HCT116 (cell line): ENCODE measurements at regions not wholly inside any gene's neighbourhood (a gene's known extent, or its start where the extent isn't known, plus 50 kb on each side); places are given as distances from the start of the nearest gene placed in this dataset.

Source experiments
- ATAC-seq: fragments of 200-7000 bp; cut with Tn5 transposase; 2 replicates; pipeline ENCODE4 v1.9.1; 2020; ENCODE audit warnings: mild to moderate bottlenecking, moderate library complexity
- BruUV-seq: library from RNA; stranded (reverse); fragments of 400-500 nt; replicated peaks from 2 replicates; lab custom pipeline; 2021; lab: Mats Ljungman, UMichigan
- CTCF ChIA-PET: fragments of 300-600 bp; sonication (Branson Sonifier 250); formaldehyde crosslinking; loops from one replicate; lab custom pipeline; 2021; ENCODE audit warnings: antibody characterized with exemption; lab: Charles Lee
- POLR2A ChIA-PET: fragments of 300-600, 350-600 bp; sonication (Branson Sonifier 250); formaldehyde crosslinking; loops from one replicate; lab custom pipeline; 2021; ENCODE audit warnings: antibody characterized with exemption; lab: Charles Lee
- RAD21 ChIA-PET, 2 experiments: fragments of 300-600 bp; sonication (Branson Sonifier 250); formaldehyde crosslinking; loops; one replicate each; lab custom pipeline; 2023; ENCODE audit warnings: low total read pairs in 2 of 2; ENCODE audit not compliant: uncharacterized antibody in 2 of 2, unreplicated experiment in 2 of 2, low non-redundant PET in 1 of 2; lab: Charles Lee
- DNase-seq: peaks from one replicate; pipeline ENCODE4 v3.0.0-alpha.2; 2010; ENCODE audit warnings: low read depth, low spot score
- H2AFZ ChIP-seq: fragments of 200-600 bp; shearing (Covaris generic), sonication (generic); 2 replicates; pipeline ENCODE4 v1.6.1; 2017; ENCODE audit warnings: low read depth, mixed run types, mixed read lengths, antibody characterized with exemption, low read length; ENCODE audit not compliant: poor library complexity, severe bottlenecking
- H3K27ac ChIP-seq: 2 replicates; pipeline ENCODE4 v1.5.1; 2012; ENCODE audit warnings: low read depth, low read length
- H3K27me3 ChIP-seq: fragments of 200-600 bp; sonication (generic); 2 replicates; pipeline ENCODE4 v1.6.1; 2016; ENCODE audit warnings: mixed run types, low read length, mixed read lengths; ENCODE audit not compliant: insufficient read depth
- H3K36me3 ChIP-seq, 2 experiments: fragments of 200-500 bp in 1 of 2; fragments of 200-600 bp in 1 of 2; sonication (Bioruptor generic) in 1 of 2; sonication (generic) in 1 of 2; 2 replicates each; pipeline versions ENCODE4 v1.5.1 to v1.6.1; 2014 to 2016; ENCODE audit warnings: low read length in 2 of 2, inconsistent platforms in 1 of 2, mixed read lengths in 1 of 2, mixed run types in 1 of 2; ENCODE audit not compliant: insufficient read depth in 2 of 2, control insufficient read depth in 1 of 2
- H3K4me1 ChIP-seq, 2 experiments: fragments of 200-600 bp in 1 of 2; sonication (generic) in 1 of 2; 2 replicates each; pipeline versions ENCODE4 v1.5.1 to v1.6.1; 2012 to 2017; ENCODE audit warnings: low read length in 2 of 2, inconsistent platforms in 1 of 2, mild to moderate bottlenecking in 1 of 2, mixed read lengths in 1 of 2, mixed run types in 1 of 2, moderate library complexity in 1 of 2; ENCODE audit not compliant: insufficient read depth in 2 of 2, control insufficient read depth in 1 of 2
- H3K4me2 ChIP-seq: fragments of 200-600 bp; sonication (generic); 2 replicates; pipeline ENCODE4 v1.6.1; 2017; ENCODE audit warnings: mixed run types, low read length, mixed read lengths
- H3K4me3 ChIP-seq, 2 experiments: fragments of 200-600 bp in 1 of 2; sonication (generic) in 1 of 2; replicated peaks in 1 of 2; 2 replicates each; pipeline ENCODE4 v1.5.1; 2011 to 2016; ENCODE audit warnings: low read length in 2 of 2, control low read depth in 1 of 2, low read depth in 1 of 2, mild to moderate bottlenecking in 1 of 2, mixed read lengths in 1 of 2, mixed run types in 1 of 2
- H3K79me2 ChIP-seq: fragments of 200-600 bp; sonication (generic); 2 replicates; pipeline ENCODE4 v1.6.1; 2017; ENCODE audit warnings: mild to moderate bottlenecking, mixed run types, low read length, moderate library complexity, mixed read lengths; ENCODE audit not compliant: insufficient read depth
- H3K9ac ChIP-seq: fragments of 200-600 bp; sonication (generic); 2 replicates; pipeline ENCODE4 v1.6.1; 2016; ENCODE audit warnings: low read length, mixed read lengths
- H3K9me2 ChIP-seq: fragments of 200-600 bp; sonication (generic), shearing (Covaris generic); 2 replicates; pipeline ENCODE4 v1.6.1; 2017; ENCODE audit warnings: mixed run types, mild to moderate bottlenecking, moderate library complexity; ENCODE audit not compliant: insufficient read depth
- H3K9me3 ChIP-seq, 2 experiments: fragments of 200-500 bp in 1 of 2; fragments of 200-600 bp in 1 of 2; sonication (Bioruptor generic) in 1 of 2; sonication (generic) in 1 of 2; 2 replicates each; pipeline ENCODE4 v1.6.1; 2014 to 2017; ENCODE audit warnings: low read length in 2 of 2, mixed read lengths in 2 of 2, inconsistent platforms in 1 of 2, low read depth in 1 of 2, mild to moderate bottlenecking in 1 of 2, mixed run types in 1 of 2, moderate library complexity in 1 of 2; ENCODE audit not compliant: control insufficient read depth in 1 of 2, insufficient read depth in 1 of 2
- H4K20me1 ChIP-seq: fragments of 200-600 bp; sonication (generic), shearing (Covaris generic); 2 replicates; pipeline ENCODE4 v1.6.1; 2017; ENCODE audit warnings: mixed run types, mild to moderate bottlenecking, moderate library complexity; ENCODE audit not compliant: insufficient read depth
- EGR1 ChIP-seq: IDR thresholded peaks from 2 replicates; pipeline ENCODE4 v1.6.1; 2012; ENCODE audit warnings: low read depth
- ELF1 ChIP-seq: IDR thresholded peaks from 2 replicates; pipeline ENCODE4 v1.6.1; 2012; ENCODE audit warnings: low read depth, borderline replicate concordance
- EZH2 ChIP-seq: fragments of 200-600 bp; sonication (generic); IDR thresholded peaks from 2 replicates; pipeline ENCODE4 v1.6.1; 2017; ENCODE audit warnings: antibody characterized with exemption, mixed run types
- EZH2phosphoT487 ChIP-seq: fragments of 200-600 bp; IDR thresholded peaks from 2 replicates; pipeline ENCODE4 v1.6.1; 2018; ENCODE audit warnings: antibody characterized with exemption, borderline replicate concordance
- FOSL1 ChIP-seq: IDR thresholded peaks from 2 replicates; pipeline ENCODE4 v1.6.1; 2012; ENCODE audit warnings: low read depth
- JUND ChIP-seq: IDR thresholded peaks from 2 replicates; pipeline ENCODE4 v1.6.1; 2012
- POLR2A ChIP-seq: IDR thresholded peaks from 2 replicates; pipeline ENCODE4 v1.7.0; 2011; ENCODE audit warnings: borderline replicate concordance; ENCODE audit not compliant: insufficient read depth, insufficient read length; ENCODE audit errors: extremely low read depth
- POLR2AphosphoS5 ChIP-seq: IDR thresholded peaks from 2 replicates; pipeline ENCODE4 v1.6.1; 2011; ENCODE audit warnings: mild to moderate bottlenecking, low read depth, low read length, moderate library complexity
- RAD21 ChIP-seq: IDR thresholded peaks from 2 replicates; pipeline ENCODE4 v1.6.1; 2012; ENCODE audit warnings: low read depth, mild to moderate bottlenecking
- SRF ChIP-seq: IDR thresholded peaks from 2 replicates; pipeline ENCODE4 v1.6.1; 2012; ENCODE audit warnings: low read depth
- YY1 ChIP-seq: IDR thresholded peaks from 2 replicates; pipeline ENCODE4 v1.6.1; 2011; ENCODE audit warnings: low read length, low read depth, moderate library complexity, mild to moderate bottlenecking; ENCODE audit not compliant: insufficient replicate concordance; ENCODE audit errors: extremely low read depth
- ZFX ChIP-seq: fragments of 450-650 bp; IDR thresholded peaks from 2 replicates; pipeline ENCODE4 v1.6.1; 2017
- ZNF274 ChIP-seq: fragments of 200-500 bp; sonication (Bioruptor generic); IDR thresholded peaks from 2 replicates; pipeline ENCODE4 v1.6.1; 2014; ENCODE audit warnings: mild to moderate bottlenecking, low read depth, low read length, inconsistent platforms
- intact Hi-C: fragments of 100-400 bp; cut with micrococcal nuclease; formaldehyde crosslinking; loops from 2 replicates; pipeline ENCODE4 v1.10.0; 2022
- TF ChIP-seq, protein P1 (sequence below): IDR thresholded peaks from 2 replicates; pipeline ENCODE4 v1.6.1; 2012
- TF ChIP-seq, protein P2 (sequence below), 3 experiments: fragments of 200-600 bp in 1 of 3; sonication (generic) in 1 of 3; IDR thresholded peaks in 2 of 3; conservative IDR thresholded peaks in 1 of 3; 2 replicates each; pipeline ENCODE4 v1.5.1; 2012 to 2017; ENCODE audit warnings: low read depth in 2 of 3, low read length in 2 of 3, antibody characterized with exemption in 1 of 3, borderline replicate concordance in 1 of 3, control low read depth in 1 of 3, mild to moderate bottlenecking in 1 of 3, mixed read lengths in 1 of 3, mixed run types in 1 of 3, moderate library complexity in 1 of 3; ENCODE audit not compliant: insufficient read depth in 1 of 3
- TF ChIP-seq, protein P3 (sequence below): IDR thresholded peaks from 2 replicates; pipeline ENCODE4 v1.6.1; 2012; ENCODE audit warnings: low read depth

DNA sequence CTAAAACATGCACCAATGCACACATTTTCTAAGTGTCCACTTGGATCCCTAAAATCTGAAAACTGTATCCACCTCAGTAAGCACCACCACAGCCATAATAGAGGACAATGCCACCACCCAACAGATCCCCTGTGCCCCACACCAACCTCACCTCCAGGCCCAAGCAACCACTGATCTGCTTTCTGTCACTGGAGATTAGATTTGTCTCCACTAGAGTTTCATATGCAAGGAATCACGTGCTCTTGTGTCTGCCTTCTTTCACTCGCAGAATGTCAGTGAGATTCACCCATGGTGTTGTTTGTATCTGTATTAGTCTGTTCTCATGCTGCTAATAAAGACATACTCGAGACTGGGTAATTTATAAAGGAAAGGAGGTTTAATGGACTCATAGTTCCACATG lies 216.1 kb upstream of the WWC1 start:
- CTCF ChIA-PET, result no interaction called here
- Histone ChIP-seq H3K9me3 (no peaks in the 10 kb centered on the region), H4K20me1 (no peaks in the 10 kb centered on the region), H3K4me3 (no peak overlapping the region), H2AFZ (no peak overlapping the region), H3K4me1 (no peaks in the 10 kb centered on the region), H3K36me3 (no peaks in the 10 kb centered on the region), H3K27ac (no peak overlapping the region), H3K4me2 (no peak overlapping the region), H3K9ac (no peak overlapping the region), H3K27me3 (no peaks in the 10 kb centered on the region; the same call in 1 of the 2 replicates), H3K79me2 (no peaks in the 10 kb centered on the region), H3K9me2 (no peaks in the 10 kb centered on the region)
- DNase-seq (no peak), ATAC-seq (no peak)
- TF ChIP-seq RAD21, result no peak
- no peak for TF ChIP-seq SRF
- no peak for TF ChIP-seq EZH2
- no peak for TF ChIP-seq ZFX
- no peak for TF ChIP-seq YY1
- no peak for TF ChIP-seq ELF1
- no TSS peak for BruUV-seq
- intact Hi-C loops, result no loop called here
- POLR2A ChIA-PET, result no interaction called here
- RAD21 ChIA-PET, result no interaction called here

DNA sequence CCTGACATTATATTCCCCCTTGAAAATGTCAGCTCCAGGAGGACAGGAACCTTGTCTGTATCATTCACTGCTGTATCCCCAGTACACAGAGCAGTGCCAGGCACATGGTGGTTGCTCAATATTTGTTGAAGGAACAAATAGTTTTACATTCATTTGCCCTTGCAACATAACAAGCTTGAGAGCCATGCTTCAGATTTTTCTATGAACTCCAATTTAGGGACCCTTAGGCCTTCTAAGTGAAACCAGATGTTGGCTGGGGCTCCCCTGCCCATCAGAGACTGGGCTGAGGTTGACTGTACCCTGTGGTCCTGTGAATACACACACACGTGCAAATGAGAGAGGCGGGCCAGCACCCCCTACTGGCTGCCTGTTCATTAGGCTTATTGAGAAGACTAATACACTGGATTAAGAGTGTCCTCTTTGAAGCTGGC lies 214.9 kb upstream of the WWC1 start:
- POLR2A ChIA-PET, result no interaction called here
- no TSS peak for BruUV-seq
- RAD21 ChIA-PET, result no interaction called here

More for the DNA sequence above, 214.9 kb upstream of the WWC1 start:
- CTCF ChIA-PET, result interaction anchor here (0.5 to 0.6 kb wide), 2 partner anchors 18 to 38 kb away, joined by 3 to 4 read pairs; no protein-coding TSS in a partner anchor
- intact Hi-C loops, result no loop called here
- Histone ChIP-seq H3K4me1 (no peaks in the 10 kb centered on the region), H4K20me1 (no peaks in the 10 kb centered on the region), H2AFZ (no peak overlapping the region), H3K9me3 (no peaks in the 10 kb centered on the region), H3K27me3 (no peaks in the 10 kb centered on the region), H3K9me2 (no peaks in the 10 kb centered on the region), H3K9ac (no peak overlapping the region), H3K4me2 (no peak overlapping the region), H3K36me3 (no peaks in the 10 kb centered on the region), H3K27ac (no peak overlapping the region), H3K4me3 (no peak overlapping the region), H3K79me2 (no peaks in the 10 kb centered on the region)
- DNase-seq (peak; percentile 2), ATAC-seq (peak; percentile 93)
- TF ChIP-seq ZNF274, result no peak
- TF ChIP-seq, protein P1, sequence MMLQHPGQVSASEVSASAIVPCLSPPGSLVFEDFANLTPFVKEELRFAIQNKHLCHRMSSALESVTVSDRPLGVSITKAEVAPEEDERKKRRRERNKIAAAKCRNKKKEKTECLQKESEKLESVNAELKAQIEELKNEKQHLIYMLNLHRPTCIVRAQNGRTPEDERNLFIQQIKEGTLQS, result no peak
- no peak for TF ChIP-seq POLR2AphosphoS5
- no peak for TF ChIP-seq JUND
- TF ChIP-seq, protein P2, sequence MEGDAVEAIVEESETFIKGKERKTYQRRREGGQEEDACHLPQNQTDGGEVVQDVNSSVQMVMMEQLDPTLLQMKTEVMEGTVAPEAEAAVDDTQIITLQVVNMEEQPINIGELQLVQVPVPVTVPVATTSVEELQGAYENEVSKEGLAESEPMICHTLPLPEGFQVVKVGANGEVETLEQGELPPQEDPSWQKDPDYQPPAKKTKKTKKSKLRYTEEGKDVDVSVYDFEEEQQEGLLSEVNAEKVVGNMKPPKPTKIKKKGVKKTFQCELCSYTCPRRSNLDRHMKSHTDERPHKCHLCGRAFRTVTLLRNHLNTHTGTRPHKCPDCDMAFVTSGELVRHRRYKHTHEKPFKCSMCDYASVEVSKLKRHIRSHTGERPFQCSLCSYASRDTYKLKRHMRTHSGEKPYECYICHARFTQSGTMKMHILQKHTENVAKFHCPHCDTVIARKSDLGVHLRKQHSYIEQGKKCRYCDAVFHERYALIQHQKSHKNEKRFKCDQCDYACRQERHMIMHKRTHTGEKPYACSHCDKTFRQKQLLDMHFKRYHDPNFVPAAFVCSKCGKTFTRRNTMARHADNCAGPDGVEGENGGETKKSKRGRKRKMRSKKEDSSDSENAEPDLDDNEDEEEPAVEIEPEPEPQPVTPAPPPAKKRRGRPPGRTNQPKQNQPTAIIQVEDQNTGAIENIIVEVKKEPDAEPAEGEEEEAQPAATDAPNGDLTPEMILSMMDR (IDR thresholded peaks at IDR 0.05 in 2 of 3, conservative IDR thresholded peaks at IDR 0.05 in 1 of 3; ENCODE audit: borderline replicate concordance in 1 of 3, insufficient read depth in 1 of 3, low read depth in 2 of 3, low read length in 2 of 3), result peak in 2 of 3 experiments; percentile 66 to 78; a peak in 5 of 6 replicates
- no peak for TF ChIP-seq EZH2phosphoT487
- no peak for TF ChIP-seq POLR2A
- no peak for TF ChIP-seq EGR1
- peak; percentile 47 for TF ChIP-seq RAD21
- TF ChIP-seq, protein P3, sequence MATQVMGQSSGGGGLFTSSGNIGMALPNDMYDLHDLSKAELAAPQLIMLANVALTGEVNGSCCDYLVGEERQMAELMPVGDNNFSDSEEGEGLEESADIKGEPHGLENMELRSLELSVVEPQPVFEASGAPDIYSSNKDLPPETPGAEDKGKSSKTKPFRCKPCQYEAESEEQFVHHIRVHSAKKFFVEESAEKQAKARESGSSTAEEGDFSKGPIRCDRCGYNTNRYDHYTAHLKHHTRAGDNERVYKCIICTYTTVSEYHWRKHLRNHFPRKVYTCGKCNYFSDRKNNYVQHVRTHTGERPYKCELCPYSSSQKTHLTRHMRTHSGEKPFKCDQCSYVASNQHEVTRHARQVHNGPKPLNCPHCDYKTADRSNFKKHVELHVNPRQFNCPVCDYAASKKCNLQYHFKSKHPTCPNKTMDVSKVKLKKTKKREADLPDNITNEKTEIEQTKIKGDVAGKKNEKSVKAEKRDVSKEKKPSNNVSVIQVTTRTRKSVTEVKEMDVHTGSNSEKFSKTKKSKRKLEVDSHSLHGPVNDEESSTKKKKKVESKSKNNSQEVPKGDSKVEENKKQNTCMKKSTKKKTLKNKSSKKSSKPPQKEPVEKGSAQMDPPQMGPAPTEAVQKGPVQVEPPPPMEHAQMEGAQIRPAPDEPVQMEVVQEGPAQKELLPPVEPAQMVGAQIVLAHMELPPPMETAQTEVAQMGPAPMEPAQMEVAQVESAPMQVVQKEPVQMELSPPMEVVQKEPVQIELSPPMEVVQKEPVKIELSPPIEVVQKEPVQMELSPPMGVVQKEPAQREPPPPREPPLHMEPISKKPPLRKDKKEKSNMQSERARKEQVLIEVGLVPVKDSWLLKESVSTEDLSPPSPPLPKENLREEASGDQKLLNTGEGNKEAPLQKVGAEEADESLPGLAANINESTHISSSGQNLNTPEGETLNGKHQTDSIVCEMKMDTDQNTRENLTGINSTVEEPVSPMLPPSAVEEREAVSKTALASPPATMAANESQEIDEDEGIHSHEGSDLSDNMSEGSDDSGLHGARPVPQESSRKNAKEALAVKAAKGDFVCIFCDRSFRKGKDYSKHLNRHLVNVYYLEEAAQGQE, result no peak
- TF ChIP-seq FOSL1, result no peak
